Heart left ventricle (tissue), 13 donors: ENCODE measurements at regions not wholly inside any gene's neighbourhood (a gene's known extent, or its start where the extent isn't known, plus 50 kb on each side); places are given as distances from the start of the nearest gene placed in this dataset.

ENCODE experiments used
- CTCF ChIP-seq, 12 donors: fragments of 200-600 bp; sonication (generic) in 4 of 12; IDR thresholded peaks; one replicate each; pipeline versions ENCODE4 v1.5.0 to v1.8.0; 2018 to 2022; ENCODE audit warnings: antibody characterized with exemption in 12 of 12, mild to moderate bottlenecking in 5 of 12
- POLR2A ChIP-seq, 2 donors: fragments of 450-650 bp; IDR thresholded peaks; one replicate each; pipeline ENCODE4 v1.6.1; 2017; ENCODE audit warnings: antibody characterized with exemption in 2 of 2, mild to moderate bottlenecking in 2 of 2, moderate library complexity in 2 of 2
- donor health status: ischemic (EF 13 %, LVEDD 7.1; RV severe dilation, severe dysfunction).
- donor health status: DM: no; HTN: yes; CAD: no.
- donor health status: DM: no; HTN: no; CAD: no.
- donor health status: ischemic (EF 25% LVEDD 6.9; RV normal size, moderate dysfunction).
- donor health status: ischemic (EF 25% LVEDD 5.7; RV mildly dilated, moderate dysfunction).
- donor health status: ischemic (EF 35%, LVEDD 5.7; RV mildly dilated, moderate dysfunction).
- donor health status: nonischemic (EF 11% LVEDD 7.7; RV severe dilation, severe dysfunction).
- donor health status: DM: yes; HTN: yes; CAD: no.
- donor health status: PGD.
- donor health status: ischemic (EF 29% LVEDD 5.4; RV normal size, mild dysfunction).
- donor health status: nonischemic (EF 23%, LVEDD 6.1; RV moderate dilation, normal function).

GRCh38 chr2:147485210-147485851 lies 359.5 kb upstream of the ACVR2A start:
- no peak for TF ChIP-seq CTCF (IDR thresholded peaks at IDR 0.05)
- no peak for TF ChIP-seq POLR2A (IDR thresholded peaks at IDR 0.05)
